Activated CD4-positive, alpha-beta T cell treated with anti-CD3 and anti-CD28 coated beads for 4 hours (primary cell): ENCODE measurements at regions not wholly inside any gene's neighbourhood (a gene's known extent, or its start where the extent isn't known, plus 50 kb on each side); places are given as distances from the start of the nearest gene placed in this dataset.

ENCODE experiments used
- DNase-seq, 2 donors: peaks; one replicate each; pipeline ENCODE4 v3.0.0-alpha.2; 2020

DNA sequence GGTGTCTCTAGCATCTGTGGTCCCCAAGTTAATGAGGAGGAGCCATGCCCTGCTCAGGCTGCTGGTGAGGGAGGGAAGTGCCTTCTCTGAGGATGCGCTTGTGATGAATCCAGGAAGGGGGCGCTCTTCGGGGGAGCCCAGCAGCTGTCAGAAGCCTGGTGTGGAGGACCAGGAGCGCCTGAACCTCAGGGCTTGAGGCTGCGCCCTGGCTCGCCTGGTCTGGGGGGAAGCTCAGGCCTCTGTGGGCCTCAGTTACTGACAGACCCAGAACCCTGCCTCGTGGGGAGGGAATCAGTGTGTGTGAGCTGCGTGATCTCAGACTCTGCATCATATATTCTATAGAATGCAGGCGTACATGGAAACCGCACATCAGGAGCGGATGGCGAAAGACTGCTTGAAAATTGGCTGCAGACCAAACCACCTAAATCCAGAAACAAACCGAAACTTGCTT, 126.1 kb downstream of the SEC14L1 start:
- no peak for DNase-seq

DNA sequence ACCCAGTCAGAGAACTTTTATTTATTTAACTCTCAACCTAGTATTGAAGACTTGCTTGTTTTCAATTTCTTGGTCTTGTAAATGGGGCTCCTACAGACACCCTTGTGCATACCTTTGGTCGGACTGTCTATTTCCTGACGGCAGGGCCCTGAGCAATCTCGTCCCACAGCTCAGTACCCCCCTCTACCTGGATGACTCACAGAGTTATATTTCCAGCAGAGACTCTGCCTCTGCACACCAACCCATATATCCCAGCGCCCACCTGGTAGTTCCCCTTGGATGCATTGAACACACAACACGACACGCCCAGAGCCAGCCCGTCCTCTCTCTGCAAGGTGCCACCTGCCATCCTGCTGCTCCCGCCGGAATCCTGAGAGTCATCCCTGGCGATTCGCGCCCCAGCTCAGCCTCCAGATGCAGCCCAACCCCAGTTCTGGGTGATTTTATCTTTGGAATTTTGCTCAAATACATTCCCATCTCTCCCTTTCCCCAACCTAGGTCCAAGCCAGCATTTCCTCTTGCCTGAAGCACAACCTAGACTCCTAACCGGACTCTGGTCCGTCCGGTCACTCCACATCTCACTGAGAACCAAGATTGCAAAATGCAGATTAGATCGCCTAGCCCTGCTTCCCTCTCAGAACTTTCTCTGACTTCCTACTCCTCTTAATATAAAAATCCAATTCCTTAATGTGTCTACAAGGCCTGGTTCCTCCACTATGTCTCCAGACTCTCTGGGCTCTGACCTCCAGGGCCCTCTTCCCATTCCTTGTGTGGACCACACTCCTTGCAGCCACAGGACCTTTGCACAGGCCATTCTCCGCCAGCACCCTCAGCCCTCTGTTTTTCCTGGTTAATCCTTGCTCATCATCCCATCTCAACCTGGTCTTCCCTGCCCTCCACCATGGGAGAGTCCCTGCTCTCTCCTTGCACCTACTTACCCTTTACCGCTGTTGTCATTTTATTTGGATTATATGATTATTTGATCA, 129.2 kb downstream of the SEC14L1 start:
- no peak for DNase-seq

- DNase-seq, result no peak
Observed at GRCh38 chr17:77271411-77271810, 130.6 kb downstream of the SEC14L1 start.

DNA sequence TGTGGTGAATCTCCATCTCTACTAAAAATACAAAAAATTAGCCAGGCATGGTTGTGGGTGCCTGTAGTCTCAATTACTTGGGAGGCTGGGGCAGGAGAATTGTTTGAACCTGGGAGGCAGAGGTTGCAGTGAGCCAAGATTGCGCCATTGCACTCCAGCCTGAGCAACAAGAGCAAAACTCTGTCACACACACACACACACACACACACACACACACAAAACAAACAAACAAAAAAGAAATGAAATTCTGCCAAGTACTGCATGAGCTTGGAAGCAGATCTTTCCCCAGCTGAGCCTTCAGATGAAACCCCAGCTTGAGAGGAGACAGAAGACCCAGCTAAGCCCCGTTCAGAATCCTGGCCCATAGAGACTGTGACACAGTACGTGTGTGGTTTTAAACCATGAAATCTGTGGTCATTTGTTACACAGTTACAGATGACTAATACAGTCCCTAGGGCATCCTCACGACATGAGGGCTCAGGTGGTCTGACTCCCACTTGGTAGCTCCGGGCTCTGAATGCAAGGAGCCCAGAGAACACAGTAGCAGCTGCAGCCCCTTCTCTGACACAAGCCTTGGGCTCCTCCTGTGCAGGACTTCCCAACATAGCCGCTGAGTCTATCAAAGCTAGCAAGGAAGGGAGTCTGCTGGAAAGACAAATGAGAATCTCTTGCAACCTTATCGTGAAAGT, 132.8 kb downstream of the SEC14L1 start:
- DNase-seq, result no peak

DNA sequence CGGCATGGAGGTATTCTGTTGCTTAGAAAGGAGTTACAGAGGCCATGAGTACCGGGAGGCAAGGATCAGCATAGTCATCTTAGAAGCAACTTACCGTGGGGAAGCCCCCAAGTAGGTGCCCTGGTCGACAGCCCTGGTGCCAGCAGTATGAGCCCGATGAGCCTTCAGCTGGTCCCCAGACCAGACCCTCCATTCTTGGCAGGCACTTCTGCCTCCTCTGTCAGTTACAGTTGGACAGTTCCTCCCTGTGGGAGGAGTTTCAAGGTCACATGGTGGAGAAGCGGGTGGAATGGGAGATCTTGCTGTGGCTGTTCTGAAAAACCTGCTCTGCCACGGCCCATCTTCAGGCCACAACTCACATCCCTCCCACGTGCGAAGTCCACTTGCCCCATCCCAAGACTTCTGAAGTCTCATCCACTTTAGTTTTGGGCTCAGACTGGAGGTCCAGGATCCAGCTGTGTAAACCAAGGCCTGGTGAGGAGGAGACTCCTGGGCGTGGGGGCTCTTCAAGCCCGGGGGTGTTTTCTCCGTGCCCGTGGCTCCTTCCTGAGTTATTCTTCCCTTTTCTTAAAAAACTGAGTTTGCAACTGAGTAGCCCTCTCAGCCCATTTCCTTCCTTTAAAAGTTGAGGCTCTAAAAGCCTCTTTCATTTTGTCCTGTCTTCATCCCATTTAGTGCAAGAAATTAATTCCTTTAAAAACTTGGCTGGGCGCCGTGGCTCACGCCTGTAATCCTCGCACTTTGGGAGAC, 133.5 kb downstream of the SEC14L1 start:
- no peak for DNase-seq

- no peak for DNase-seq
Observed at GRCh38 chr17:77279448-77280303, 138.9 kb downstream of the SEC14L1 start.

- no peak for DNase-seq
Observed at GRCh38 chr17:77280304-77281121, 139.7 kb downstream of the SEC14L1 start.

DNA sequence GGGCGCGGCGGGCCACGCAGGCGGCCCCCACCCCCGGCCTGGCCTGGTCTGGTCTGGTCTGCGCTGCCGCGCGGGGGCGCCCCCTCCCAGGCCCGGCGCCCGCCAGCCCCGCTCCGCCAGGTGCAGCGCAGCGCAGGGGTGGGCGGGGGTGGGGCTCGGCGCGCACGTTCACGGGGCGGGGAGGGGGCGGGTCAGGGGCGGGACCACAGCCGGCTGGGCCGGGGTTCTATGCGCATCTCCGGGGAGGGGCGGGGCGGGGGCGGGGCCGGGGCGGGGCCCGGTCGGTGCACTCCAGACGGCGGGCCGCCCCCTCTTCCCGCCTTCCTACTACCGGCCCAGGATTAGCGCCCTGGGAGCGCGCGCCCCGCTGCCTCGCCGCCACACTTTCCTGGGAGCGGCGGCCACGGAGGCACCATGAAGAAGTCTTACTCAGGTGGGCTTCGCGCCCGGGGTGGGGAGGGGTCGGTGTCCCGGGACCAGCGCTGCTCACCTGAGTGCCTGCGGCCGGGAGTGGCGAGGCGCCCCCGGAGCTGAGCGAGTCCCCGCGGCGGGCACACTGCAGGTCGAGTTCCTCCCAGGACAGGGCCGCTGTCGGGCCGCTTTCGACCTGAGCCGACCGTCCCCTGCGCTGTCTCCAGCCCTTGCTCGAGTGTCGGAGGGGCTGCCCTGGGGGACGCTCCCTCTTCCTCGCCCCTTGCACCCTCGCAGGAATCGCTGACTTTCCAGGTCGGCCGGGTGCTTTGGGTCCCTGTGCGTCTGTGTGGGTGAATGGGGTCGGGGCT, 140.5 kb downstream of the SEC14L1 start:
- peak; percentile 48 to 72 for DNase-seq

DNA sequence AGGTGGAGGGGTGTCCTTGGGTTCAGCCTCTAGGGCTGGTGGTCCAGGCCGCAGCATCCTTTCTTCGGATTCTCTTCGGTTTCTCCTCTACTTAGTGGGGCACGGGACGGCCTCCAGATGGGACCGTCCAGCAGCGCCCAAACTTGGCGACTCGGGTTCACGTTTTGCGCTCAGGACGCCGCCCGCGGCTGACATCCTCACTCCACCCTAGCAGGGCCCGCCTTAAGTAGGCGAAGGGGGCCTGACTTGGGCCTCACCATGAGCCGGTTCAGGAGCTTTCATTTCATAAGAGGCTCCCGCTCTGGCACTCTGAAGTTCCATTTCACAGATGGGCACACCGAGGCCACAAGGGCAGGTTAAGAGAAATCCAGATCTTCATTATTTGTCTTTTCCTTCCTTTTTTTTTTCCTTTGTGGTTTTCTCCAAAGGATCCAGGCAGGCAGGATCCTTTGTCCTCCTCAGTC, 141.2 kb downstream of the SEC14L1 start:
- DNase-seq, result no peak

GRCh38 chr17:77282524-77283515, 142.1 kb downstream of the SEC14L1 start:
- peak in 1 of 2 donors; percentile 30 for DNase-seq

DNA sequence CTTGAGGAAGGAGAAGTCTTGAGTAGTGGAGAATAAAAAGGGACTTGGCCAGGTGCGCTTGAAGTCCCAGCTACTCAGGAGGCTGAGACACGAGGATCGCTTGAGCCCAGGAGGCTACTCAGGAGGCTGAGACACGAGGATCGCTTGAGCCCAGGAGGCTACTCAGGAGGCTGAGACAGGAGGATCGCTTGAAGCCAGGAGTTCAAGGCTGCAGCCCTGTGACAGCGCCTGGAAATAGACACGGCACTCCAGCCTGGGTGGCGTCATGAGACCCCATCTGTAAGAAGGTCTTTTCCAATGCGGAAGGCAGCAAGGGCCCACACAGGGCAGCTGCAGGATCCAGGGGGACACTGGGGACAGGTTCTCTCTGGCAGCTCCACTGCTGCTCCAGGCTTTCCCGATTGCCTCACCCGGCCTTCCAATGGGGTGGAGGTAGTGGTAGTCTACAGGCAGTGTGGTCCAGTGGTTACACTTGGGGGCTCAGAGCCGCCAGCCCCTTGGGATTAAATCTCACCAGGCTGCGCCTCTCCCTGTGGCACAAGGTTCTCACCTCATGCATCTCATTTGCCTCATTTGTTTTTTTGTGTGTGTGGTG, 143.4 kb downstream of the SEC14L1 start:
- no peak for DNase-seq

DNA sequence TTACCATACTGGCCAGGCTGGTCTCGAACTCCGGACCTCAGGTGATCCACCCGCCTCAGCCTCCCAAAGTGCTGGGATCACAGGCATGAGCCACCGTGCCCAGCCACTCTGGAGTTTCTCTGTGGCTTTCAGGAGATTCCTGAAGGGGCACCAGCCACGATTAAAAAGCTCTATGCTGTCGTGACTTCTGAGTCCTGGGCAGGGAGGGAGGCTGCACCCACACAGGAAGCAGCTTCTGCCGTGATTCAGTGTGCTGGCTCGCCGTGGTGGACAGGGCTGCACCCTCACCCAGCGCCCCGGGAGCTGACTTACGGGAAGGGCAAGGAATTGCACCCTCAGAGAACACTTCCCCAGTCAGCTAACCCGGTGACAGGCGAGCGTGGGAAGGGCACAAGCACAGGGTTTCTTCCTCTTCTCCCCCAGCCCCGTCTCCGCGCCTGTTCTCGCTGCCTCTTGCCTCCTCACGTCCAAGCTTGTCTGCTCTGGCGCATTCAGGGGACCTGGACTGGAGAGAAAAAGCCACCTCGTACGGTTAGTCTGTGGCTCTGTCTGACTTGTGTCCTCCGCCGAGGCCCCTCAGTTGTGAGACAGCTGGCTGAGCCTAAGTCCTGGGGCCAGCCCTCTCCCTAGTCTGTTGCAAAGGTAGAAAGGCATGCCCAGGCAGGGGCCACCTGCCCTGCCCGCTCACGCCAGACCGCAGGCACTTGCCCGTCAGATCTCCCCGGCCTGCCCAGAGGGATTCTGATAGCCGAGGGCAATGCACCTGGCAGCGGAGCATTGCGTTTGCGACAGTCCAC, 145.0 kb downstream of the SEC14L1 start:
- DNase-seq, result no peak

DNA sequence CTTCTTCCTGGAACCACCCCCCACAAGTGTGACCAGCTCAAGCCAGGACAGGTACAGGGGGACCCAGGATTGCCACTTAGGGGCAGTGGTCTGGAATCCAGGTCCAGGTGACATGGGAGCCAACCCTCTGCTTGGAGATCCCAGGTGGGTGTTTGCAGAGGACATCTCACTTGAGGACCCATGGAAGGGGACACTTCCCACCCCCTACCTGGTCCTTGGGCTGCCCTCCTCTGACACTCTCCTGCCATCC, 145.5 kb downstream of the SEC14L1 start:
- no peak for DNase-seq

GRCh38 chr17:77286641-77287431, 146.1 kb downstream of the SEC14L1 start:
- DNase-seq, result no peak

DNA sequence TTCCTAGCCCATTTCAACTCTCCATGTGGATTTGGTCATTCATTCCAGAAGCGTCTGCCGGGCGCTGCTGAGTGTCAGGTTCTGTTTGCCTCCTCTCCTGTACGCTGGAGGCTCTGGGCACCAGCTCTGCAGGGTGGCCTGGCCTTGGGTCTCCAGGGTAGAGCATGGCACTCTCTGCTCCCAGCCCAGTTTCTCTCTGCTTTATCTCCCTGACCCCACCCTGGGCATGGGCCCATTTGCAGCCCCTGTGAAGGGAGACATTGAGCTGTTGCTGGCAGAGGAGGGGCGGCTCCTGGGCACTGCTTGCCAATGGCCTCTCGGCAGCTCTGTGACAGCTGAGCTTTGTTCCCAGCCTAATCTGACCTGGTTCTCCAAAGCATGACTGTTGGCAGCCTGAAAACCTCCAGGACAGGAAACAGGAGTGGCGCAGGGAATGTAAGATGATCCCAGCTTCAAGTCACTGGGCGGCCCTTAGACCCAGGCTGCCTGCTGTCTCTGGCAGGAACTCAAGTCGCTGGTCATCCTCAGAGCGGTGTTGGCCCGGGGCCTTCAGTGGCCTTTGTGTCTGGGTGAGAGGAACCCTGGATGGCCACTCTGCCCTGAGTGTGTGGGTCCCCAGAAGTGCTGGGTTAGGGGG, 146.8 kb downstream of the SEC14L1 start:
- DNase-seq, result no peak

GRCh38 chr17:77288115-77288619, 147.4 kb downstream of the SEC14L1 start:
- DNase-seq, result no peak
